ENCODE measurements at regions not wholly inside any gene's neighbourhood (a gene's known extent, or its start where the extent isn't known, plus 50 kb on each side); places are given as distances from the start of the nearest gene placed in this dataset.
"Not testable (repeated sequence)": the region's sequence is repeated elsewhere in the genome, so short reads cannot be mapped to it uniquely, and the experiment has no call there.

GRCh38 chr7:65132256-65132655 is 125.8 kb upstream of the ERV3-1 start:
- H3K36me3 ChIP-seq (ENCODE audit: control insufficient read depth in 2 of 4, insufficient read depth in 4 of 4, low read length in 3 of 4); H3K18ac ChIP-seq (ENCODE audit: extremely low read depth, low read length); H3K79me2 ChIP-seq (ENCODE audit: control insufficient read depth in 1 of 2, insufficient read depth in 2 of 2, low read length in 2 of 2); H3K79me1 ChIP-seq (ENCODE audit: low read depth, low read length); H3K4ac ChIP-seq (replicated peaks; ENCODE audit: insufficient read length, low read depth, low read length); H2AK5ac ChIP-seq (ENCODE audit: low read depth, low read length); H2BK12ac ChIP-seq (ENCODE audit: low read depth, low read length); POLR2A ChIA-PET (ENCODE audit: partially characterized antibody); H4K91ac ChIP-seq (replicated peaks; ENCODE audit: insufficient read length, low read length); H3K27ac ChIP-seq (ENCODE audit: low read depth, low read length); H3K9ac ChIP-seq (replicated peaks in 1 of 4; ENCODE audit: extremely low read depth in 1 of 4, low read depth in 3 of 4, low read length in 3 of 4); H3K23ac ChIP-seq (ENCODE audit: insufficient read length); H3K4me3 ChIP-seq (ENCODE audit: extremely low read depth in 1 of 4, insufficient read depth in 2 of 4, low read depth in 3 of 4, low read length in 4 of 4); H3K56ac ChIP-seq (replicated peaks; ENCODE audit: insufficient read length, low read depth, low read length); H3K14ac ChIP-seq (ENCODE audit: insufficient read length); H3K23me2 ChIP-seq (ENCODE audit: low read depth, low read length); H4K20me1 ChIP-seq (replicated peaks in 1 of 2; ENCODE audit: control insufficient read depth in 1 of 2, insufficient read depth in 2 of 2, low read length in 2 of 2); H3K27me3 ChIP-seq (replicated peaks in 1 of 4; ENCODE audit: control insufficient read depth in 3 of 4, extremely low read depth in 1 of 4, insufficient read depth in 3 of 4, low read length in 3 of 4); FAIRE-seq; CTCF ChIA-PET (ENCODE audit: partially characterized antibody); H2BK5ac ChIP-seq (ENCODE audit: low read depth, low read length); H4K8ac ChIP-seq (ENCODE audit: extremely low read depth, insufficient read depth, low read length); H2BK120ac ChIP-seq (replicated peaks; ENCODE audit: low read depth, low read length); H2AFZ ChIP-seq (ENCODE audit: low read length); H2BK20ac ChIP-seq (ENCODE audit: low read length); H2BK15ac ChIP-seq (ENCODE audit: low read length); H3K4me2 ChIP-seq (ENCODE audit: insufficient read depth in 1 of 2, low read depth in 2 of 2, low read length in 2 of 2); H4K5ac ChIP-seq (ENCODE audit: insufficient read length, low read depth, low read length); H3K9me3 ChIP-seq (ENCODE audit: insufficient read depth in 2 of 2, low read depth in 1 of 2, low read length in 1 of 2); H3K4me1 ChIP-seq (replicated peaks in 1 of 4; ENCODE audit: control insufficient read depth in 3 of 4, insufficient read depth in 4 of 4, low read length in 3 of 4); DNase-seq (ENCODE audit: low read depth in 1 of 2, low spot score in 2 of 2): not testable (repeated sequence)
- WGBS, 2 experiments (ENCODE audit: extremely low coverage in 1 of 2, insufficient coverage in 1 of 2, insufficient read length in 1 of 2, insufficient replicate concordance in 2 of 2, low coverage in 1 of 2, low lambda C conversion rate in 2 of 2, missing lambda C conversion rate in 1 of 2), result no CpG with 5 or more reads among the region's 1 CpG

GRCh38 chr7:65127364-65127763 is 120.9 kb upstream of the ERV3-1 start:
- H3K79me2 ChIP-seq (ENCODE audit: control insufficient read depth in 1 of 2, insufficient read depth in 2 of 2, low read length in 2 of 2); FAIRE-seq; CTCF ChIA-PET (ENCODE audit: partially characterized antibody); H3K27ac ChIP-seq (ENCODE audit: low read depth, low read length); H4K5ac ChIP-seq (ENCODE audit: insufficient read length, low read depth, low read length); H3K36me3 ChIP-seq (ENCODE audit: control insufficient read depth in 2 of 4, insufficient read depth in 4 of 4, low read length in 3 of 4); H4K91ac ChIP-seq (replicated peaks; ENCODE audit: insufficient read length, low read length); H2BK15ac ChIP-seq (ENCODE audit: low read length); DNase-seq (ENCODE audit: low read depth in 1 of 2, low spot score in 2 of 2); H2BK20ac ChIP-seq (ENCODE audit: low read length); H2BK12ac ChIP-seq (ENCODE audit: low read depth, low read length); H3K27me3 ChIP-seq (replicated peaks in 1 of 4; ENCODE audit: control insufficient read depth in 3 of 4, extremely low read depth in 1 of 4, insufficient read depth in 3 of 4, low read length in 3 of 4); H3K9me3 ChIP-seq (ENCODE audit: insufficient read depth in 2 of 2, low read depth in 1 of 2, low read length in 1 of 2); H3K23me2 ChIP-seq (ENCODE audit: low read depth, low read length); H3K4me1 ChIP-seq (replicated peaks in 1 of 4; ENCODE audit: control insufficient read depth in 3 of 4, insufficient read depth in 4 of 4, low read length in 3 of 4); H3K79me1 ChIP-seq (ENCODE audit: low read depth, low read length); H3K23ac ChIP-seq (ENCODE audit: insufficient read length); H2AK5ac ChIP-seq (ENCODE audit: low read depth, low read length); H3K9ac ChIP-seq (replicated peaks in 1 of 4; ENCODE audit: extremely low read depth in 1 of 4, low read depth in 3 of 4, low read length in 3 of 4); H3K56ac ChIP-seq (replicated peaks; ENCODE audit: insufficient read length, low read depth, low read length); H4K8ac ChIP-seq (ENCODE audit: extremely low read depth, insufficient read depth, low read length); H3K14ac ChIP-seq (ENCODE audit: insufficient read length); H3K4ac ChIP-seq (replicated peaks; ENCODE audit: insufficient read length, low read depth, low read length); H4K20me1 ChIP-seq (replicated peaks in 1 of 2; ENCODE audit: control insufficient read depth in 1 of 2, insufficient read depth in 2 of 2, low read length in 2 of 2); H2BK5ac ChIP-seq (ENCODE audit: low read depth, low read length); H2AFZ ChIP-seq (ENCODE audit: low read length); H3K4me3 ChIP-seq (ENCODE audit: extremely low read depth in 1 of 4, insufficient read depth in 2 of 4, low read depth in 3 of 4, low read length in 4 of 4); POLR2A ChIA-PET (ENCODE audit: partially characterized antibody); H3K18ac ChIP-seq (ENCODE audit: extremely low read depth, low read length); H2BK120ac ChIP-seq (replicated peaks; ENCODE audit: low read depth, low read length); H3K4me2 ChIP-seq (ENCODE audit: insufficient read depth in 1 of 2, low read depth in 2 of 2, low read length in 2 of 2): not testable (repeated sequence)
- WGBS, 2 experiments (ENCODE audit: extremely low coverage in 1 of 2, insufficient coverage in 1 of 2, insufficient read length in 1 of 2, insufficient replicate concordance in 2 of 2, low coverage in 1 of 2, low lambda C conversion rate in 2 of 2, missing lambda C conversion rate in 1 of 2), result no CpG with 5 or more reads among the region's 5 CpGs
